ENCODE measurements at regions not wholly inside any gene's neighbourhood (a gene's known extent, or its start where the extent isn't known, plus 50 kb on each side); places are given as distances from the start of the nearest gene placed in this dataset.

DNA sequence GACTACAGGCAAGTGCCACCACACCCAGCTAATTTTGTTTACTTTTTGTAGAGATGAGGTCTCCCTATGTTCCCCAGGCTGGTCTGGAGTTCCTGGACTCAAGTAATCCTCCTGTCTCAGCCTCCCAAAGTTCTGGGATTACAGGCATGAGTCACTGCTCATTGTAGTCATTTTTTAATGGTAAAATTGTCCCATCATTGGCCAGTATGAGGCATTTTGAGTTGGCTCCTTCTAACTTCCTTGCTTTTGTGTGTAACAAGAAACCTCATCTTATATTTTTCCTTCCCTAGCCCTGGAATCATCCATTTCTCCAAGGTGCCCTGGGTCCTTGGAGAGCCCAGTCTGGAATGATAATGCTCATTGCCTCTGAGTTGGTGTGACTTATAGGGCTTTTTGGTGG is 148.5 kb downstream of the INHBB start:
- TF ChIP-seq, protein P1, sequence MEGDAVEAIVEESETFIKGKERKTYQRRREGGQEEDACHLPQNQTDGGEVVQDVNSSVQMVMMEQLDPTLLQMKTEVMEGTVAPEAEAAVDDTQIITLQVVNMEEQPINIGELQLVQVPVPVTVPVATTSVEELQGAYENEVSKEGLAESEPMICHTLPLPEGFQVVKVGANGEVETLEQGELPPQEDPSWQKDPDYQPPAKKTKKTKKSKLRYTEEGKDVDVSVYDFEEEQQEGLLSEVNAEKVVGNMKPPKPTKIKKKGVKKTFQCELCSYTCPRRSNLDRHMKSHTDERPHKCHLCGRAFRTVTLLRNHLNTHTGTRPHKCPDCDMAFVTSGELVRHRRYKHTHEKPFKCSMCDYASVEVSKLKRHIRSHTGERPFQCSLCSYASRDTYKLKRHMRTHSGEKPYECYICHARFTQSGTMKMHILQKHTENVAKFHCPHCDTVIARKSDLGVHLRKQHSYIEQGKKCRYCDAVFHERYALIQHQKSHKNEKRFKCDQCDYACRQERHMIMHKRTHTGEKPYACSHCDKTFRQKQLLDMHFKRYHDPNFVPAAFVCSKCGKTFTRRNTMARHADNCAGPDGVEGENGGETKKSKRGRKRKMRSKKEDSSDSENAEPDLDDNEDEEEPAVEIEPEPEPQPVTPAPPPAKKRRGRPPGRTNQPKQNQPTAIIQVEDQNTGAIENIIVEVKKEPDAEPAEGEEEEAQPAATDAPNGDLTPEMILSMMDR (IDR thresholded peaks at IDR 0.05 in 4 of 5, conservative IDR thresholded peaks at IDR 0.05 in 1 of 5) = no peak
- no peak for TF ChIP-seq POLR2A (IDR thresholded peaks at IDR 0.05)
